Renal pelvis (tissue), 1 donor: ENCODE measurements at regions not wholly inside any gene's neighbourhood (a gene's known extent, or its start where the extent isn't known, plus 50 kb on each side); places are given as distances from the start of the nearest gene placed in this dataset.

ENCODE experiments used
- DNase-seq: peaks from one replicate; pipeline ENCODE4 v3.0.0-alpha.2; 2013

DNA sequence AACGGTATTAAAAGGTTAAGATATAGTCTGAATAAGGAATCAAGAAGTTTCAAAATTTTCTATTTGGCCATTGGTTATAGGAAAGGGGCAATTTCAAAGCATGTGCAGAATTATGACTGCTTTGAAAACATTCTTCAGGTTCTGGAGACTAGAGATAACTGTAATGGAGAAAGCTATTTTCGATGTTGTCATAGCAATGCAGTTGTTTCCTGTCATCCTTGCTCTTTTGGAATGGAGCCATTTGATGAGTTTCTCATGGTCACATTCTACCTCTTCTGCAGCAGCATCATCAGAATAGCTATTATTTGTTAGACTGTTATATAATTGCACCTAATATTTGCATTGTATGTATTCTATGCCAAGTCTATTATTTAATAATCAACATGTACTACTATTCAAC lies 368.2 kb upstream of the NR3C2 start:
- no peak for DNase-seq

DNA sequence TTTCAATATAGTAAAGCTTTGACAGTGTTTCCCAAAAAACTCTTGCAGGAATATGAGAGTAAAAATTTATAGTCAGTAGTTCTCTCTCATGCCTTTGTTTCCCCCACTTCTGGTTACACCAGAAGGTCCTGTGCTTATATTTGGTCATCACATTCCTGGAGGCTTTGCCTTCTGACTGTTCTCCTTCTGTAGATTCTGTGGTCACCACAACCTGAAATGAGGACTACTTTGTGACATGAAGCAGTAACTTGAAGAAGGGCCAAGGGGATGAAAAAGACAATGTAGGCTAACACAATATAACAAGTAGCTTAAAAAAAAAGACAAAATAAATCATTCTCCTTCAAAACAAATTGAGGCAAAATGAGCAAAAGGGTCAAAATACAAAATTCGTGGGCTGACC lies 366.2 kb upstream of the NR3C2 start:
- DNase-seq: no peak

GRCh38 chr4:148800940-148801339 lies 358.7 kb upstream of the NR3C2 start:
- no peak for DNase-seq

- DNase-seq: no peak
Measured at GRCh38 chr4:148800336-148800885, 358.2 kb upstream of the NR3C2 start.

- no peak for DNase-seq
Measured at GRCh38 chr4:148795156-148795864, 353.1 kb upstream of the NR3C2 start.

GRCh38 chr4:148793221-148793620 lies 351.0 kb upstream of the NR3C2 start:
- no peak for DNase-seq

- no peak for DNase-seq
Measured at GRCh38 chr4:148790691-148791090, 348.5 kb upstream of the NR3C2 start.

GRCh38 chr4:148790246-148790645 lies 348.0 kb upstream of the NR3C2 start:
- no peak for DNase-seq

GRCh38 chr4:148787831-148788477 lies 345.7 kb upstream of the NR3C2 start:
- no peak for DNase-seq

DNA sequence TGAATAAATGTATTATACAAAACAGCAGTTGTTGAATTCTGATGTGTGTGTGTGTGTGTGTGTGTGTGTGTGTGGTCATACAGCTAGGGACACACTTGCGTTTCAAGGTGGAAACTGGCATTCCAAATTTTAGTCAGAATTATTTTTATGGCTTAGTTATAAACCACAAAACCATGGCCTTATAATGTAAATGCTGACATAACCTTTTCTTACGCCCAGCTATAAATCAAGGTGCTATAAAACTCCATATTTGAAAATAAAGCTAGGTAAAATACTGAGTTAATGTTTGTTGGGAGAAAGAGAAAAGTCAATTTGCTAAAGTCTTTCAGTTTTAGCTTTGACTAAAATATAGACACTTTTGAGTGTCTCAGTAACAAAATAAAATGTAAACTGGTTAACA lies 345.1 kb upstream of the NR3C2 start:
- DNase-seq: no peak

DNA sequence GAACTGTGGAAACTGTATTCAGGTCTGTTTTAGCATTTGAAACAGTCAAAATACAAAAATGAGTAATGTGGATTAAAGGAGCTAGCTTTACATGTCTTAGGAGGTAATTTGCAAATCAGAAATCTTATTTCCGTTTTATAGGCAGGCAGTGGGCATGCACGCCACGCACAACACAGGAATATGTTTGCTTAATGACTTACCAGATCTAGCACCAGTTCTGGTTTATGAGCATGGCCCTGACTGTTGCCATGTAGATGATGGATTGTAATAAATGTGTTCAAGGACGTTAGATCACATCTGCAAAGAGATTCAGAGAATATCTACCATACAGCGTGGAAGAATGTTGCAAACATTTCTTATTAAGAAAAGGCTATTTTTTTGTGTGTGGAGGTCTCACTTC lies 344.5 kb upstream of the NR3C2 start:
- DNase-seq: no peak

- DNase-seq: no peak
Measured at GRCh38 chr4:148782284-148782683, 340.1 kb upstream of the NR3C2 start.

DNA sequence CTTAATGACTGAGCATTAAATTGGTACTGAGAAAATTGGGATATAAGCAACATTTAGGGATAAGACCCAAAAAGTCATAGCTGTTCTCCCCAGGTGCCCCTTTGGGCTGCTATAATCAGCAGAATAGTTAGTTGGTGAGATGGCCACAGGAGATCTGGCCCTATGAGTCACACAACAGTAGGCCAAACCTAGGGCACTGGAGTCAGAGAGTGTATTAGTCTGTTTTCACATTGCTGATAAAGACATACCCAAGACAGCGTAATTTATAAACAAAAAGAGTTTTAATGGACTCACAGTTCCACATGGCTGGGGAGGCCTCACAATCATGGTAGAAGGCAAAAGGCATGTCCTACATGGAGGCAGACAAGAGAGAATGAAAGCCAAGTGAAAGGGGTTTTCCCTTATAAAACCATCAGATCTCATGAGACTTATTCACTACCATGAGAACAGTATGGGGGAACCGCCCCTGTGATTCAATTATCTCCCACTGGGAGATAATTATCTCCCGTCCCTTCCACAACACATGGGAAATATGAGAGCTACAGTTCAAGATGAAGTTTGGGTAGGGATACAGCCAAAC lies 338.3 kb upstream of the NR3C2 start:
- no peak for DNase-seq

DNA sequence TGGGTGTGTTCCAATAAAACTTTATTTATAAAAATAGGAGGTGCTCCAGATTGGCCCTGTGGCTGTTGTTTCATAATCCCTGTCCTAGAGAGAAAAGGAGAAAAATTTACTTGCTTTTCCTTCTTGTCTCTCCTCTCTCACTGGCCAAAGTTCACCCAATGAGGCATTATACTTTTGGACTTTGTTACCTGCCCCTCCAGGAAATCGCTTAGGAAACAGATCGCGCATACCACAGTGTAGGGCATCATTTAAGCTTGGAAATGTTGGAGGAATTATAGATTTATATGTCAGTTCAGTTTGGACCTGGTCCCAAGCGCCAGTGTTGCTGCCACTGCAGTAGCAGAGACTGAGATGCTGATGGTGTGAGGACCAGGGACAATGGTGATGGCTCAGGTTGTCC lies 337.6 kb upstream of the NR3C2 start:
- no peak for DNase-seq

DNA sequence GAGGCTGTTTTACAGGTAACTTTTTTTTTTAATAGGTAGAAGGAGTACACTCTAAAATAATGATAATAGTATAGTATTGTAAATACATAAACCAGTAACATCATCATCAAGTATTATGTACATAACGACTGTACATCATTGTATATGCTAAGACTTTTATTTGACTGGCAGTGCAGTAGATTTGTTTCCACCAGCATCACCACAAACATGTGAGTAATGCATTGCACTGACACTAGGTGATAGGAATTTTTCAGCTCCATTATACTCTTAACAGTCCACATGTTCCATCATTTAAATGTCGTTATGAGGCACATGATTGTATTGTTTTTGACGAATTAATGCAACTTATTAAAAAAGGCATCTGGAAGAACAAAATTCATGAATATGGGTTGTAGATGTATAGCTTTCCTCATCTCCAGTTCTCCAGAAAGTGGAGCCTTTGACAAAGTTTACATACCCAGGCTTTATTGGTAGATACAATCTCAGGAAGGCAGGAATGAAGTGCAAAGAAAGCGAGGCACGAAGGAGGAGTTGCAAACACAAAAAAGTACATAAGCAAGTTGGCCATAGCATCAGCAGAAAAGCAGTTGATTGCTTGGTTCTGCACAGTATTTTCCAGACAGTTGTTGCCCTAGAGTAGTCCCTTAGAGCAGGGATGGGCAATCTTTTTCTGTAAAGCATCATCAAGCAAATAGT lies 336.9 kb upstream of the NR3C2 start:
- no peak for DNase-seq

DNA sequence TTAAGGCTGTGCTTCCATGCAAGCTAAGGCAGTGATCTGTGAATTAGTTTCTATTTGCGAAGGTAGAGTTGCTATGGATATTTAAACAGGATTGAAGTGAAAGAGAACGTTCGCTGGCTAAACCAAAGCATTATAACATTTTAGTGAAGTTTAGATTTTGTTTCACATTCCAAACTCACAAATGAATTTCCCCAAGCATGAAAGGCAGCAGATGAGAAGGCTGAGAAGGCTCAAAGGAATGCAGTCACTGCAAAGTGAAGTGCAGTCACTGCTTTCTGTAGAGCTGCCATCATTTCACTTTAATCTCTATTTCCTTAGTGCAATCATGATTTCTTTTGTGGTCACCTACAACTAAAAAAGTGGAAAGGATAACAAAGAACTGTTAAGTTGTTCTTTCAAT lies 334.7 kb upstream of the NR3C2 start:
- peak; percentile 24 for DNase-seq

GRCh38 chr4:148774134-148774533 lies 331.9 kb upstream of the NR3C2 start:
- no peak for DNase-seq

GRCh38 chr4:148773313-148773712 lies 331.1 kb upstream of the NR3C2 start:
- no peak for DNase-seq

DNA sequence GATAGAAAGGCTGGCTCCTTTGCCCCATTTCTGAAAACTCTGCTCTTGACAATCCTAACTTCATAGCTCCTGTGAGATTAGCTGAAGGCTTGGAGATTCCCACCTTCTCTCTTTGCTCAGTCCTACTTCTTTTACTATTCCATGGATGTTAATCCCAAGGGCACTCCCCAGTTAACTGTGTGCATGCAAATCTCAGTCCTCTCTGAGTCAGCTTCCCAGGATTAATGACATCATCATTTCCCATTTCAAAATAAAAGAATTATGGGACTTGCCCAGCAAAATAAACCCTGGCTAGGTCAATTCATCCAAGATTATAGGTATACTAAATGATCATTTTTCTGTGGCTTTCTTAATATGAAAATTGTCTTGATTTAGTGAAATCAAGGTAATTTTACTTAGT lies 328.6 kb upstream of the NR3C2 start:
- no peak for DNase-seq

DNA sequence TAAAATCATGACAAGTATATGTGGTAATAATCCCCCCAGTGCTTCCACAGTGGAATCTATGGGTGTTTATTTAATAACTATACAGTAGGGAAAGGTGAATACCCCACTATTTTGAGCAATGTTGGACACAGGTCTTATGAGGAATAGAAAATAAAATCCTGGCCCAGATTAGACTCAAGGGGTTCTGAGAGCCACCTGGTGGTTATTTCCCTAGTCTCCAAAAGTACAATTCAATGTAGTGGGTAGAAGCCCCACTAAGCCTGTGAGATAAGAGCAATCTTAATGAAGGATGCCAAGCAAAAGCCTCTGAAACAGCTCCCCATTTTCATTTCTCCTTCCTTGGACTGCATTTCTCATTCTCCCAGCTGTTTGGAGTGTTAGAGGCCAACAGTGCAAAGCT lies 328.2 kb upstream of the NR3C2 start:
- DNase-seq: no peak

- DNase-seq: no peak
Measured at GRCh38 chr4:148764720-148765119, 322.5 kb upstream of the NR3C2 start.

GRCh38 chr4:148757171-148757570 lies 315.0 kb upstream of the NR3C2 start:
- DNase-seq: no peak

DNA sequence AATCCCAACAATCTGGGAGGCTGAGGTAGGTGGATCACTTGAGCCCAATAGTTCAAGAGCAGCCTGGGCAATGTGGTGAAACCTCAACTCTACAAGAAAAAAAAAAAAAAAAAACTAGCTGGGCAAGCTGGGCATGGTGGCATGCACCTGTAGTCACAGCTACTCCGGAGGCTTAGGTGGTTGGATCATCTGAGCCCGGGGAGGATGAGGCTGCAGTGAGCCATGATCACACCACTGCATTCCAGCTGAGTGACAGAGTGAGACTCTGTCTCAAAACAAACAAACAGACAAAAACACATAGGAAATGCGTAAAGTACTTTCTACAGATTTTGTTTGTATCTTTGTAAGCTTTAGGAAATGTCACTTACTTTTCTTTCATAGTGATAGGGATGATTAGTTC lies 307.2 kb upstream of the NR3C2 start:
- no peak for DNase-seq
